ENCODE measurements at regions not wholly inside any gene's neighbourhood (a gene's known extent, or its start where the extent isn't known, plus 50 kb on each side); places are given as distances from the start of the nearest gene placed in this dataset.

DNA sequence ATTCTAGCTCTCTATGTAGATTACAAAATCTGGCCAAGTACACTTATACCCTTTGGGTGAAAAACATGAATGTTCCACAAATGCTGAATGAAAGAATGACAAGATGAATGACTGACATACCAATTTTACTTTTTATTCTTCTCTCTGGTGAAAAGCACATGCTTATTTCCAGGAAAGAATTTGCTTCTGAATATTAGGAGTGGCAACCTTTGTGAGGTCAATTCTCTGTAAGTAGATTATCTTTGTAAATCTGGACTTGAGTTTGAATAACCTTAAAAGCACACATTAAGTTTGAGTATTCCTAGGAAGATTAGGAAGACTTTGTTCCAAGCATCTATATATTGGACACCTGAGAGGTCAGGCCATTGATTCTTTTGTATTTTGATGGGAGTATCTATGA, 78.1 kb upstream of the P2RY1 start:
- H3K27me3 ChIP-seq (ENCODE audit: control insufficient read depth, insufficient read depth, low read length, poor library complexity, severe bottlenecking) = no peaks in the 10 kb centered on the region
- no peak overlapping the region for H3K27ac Mint-ChIP-seq
- TF ChIP-seq, protein P1, sequence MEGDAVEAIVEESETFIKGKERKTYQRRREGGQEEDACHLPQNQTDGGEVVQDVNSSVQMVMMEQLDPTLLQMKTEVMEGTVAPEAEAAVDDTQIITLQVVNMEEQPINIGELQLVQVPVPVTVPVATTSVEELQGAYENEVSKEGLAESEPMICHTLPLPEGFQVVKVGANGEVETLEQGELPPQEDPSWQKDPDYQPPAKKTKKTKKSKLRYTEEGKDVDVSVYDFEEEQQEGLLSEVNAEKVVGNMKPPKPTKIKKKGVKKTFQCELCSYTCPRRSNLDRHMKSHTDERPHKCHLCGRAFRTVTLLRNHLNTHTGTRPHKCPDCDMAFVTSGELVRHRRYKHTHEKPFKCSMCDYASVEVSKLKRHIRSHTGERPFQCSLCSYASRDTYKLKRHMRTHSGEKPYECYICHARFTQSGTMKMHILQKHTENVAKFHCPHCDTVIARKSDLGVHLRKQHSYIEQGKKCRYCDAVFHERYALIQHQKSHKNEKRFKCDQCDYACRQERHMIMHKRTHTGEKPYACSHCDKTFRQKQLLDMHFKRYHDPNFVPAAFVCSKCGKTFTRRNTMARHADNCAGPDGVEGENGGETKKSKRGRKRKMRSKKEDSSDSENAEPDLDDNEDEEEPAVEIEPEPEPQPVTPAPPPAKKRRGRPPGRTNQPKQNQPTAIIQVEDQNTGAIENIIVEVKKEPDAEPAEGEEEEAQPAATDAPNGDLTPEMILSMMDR (conservative IDR thresholded peaks at IDR 0.05) = no peak
- no peak for DNase-seq
- H3K36me3 ChIP-seq (ENCODE audit: control insufficient read depth, insufficient read depth, low read length) = no peaks in the 10 kb centered on the region
- H3K4me1 Mint-ChIP-seq = peaks cover 7% of the 10 kb centered on the region
- no peaks in the 10 kb centered on the region for H3K9me3 Mint-ChIP-seq
- no peak overlapping the region for H3K27ac ChIP-seq (ENCODE audit: low read depth, low read length)
- H3K36me3 Mint-ChIP-seq (ENCODE audit: low read depth) = no peaks in the 10 kb centered on the region
- H3K4me3 ChIP-seq (ENCODE audit: low read length) = no peak overlapping the region
- no peaks in the 10 kb centered on the region for H3K27me3 Mint-ChIP-seq (ENCODE audit: insufficient read depth)
- H3K9me3 ChIP-seq (ENCODE audit: control insufficient read depth, low read length) = no peaks in the 10 kb centered on the region
- H3K4me1 ChIP-seq (ENCODE audit: control insufficient read depth, insufficient read depth, low read length) = no peaks in the 10 kb centered on the region
- no peak overlapping the region for H3K4me3 Mint-ChIP-seq
- no peak overlapping the region for H3K9ac ChIP-seq (ENCODE audit: extremely low read depth, low read length, poor library complexity, severe bottlenecking)

DNA sequence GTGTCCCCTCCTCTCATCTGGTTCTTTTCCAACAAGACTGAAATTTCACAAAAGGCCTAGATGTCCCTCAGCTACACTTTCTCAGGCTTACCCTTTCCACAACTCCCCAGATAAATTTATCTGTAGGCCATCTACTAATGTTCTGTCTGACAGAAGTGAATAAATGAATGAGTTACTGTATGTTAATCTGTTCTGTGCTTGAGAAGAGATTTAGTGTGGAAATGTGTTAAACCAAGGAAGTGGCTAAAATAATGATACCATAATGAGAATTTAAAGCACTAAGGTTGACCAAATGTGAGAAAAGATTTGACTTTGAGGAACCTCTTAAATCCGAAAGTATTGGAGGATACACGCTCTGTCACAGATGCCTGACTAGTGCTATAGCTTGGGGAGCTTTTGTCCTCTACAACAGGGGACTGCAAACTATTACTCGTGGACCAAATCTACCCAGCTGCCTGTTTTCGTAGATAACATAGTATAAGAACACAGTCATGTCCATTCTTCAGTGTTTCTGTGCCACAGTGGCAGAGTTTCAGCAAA, 74.8 kb upstream of the P2RY1 start:
- WGBS, 2 experiments (ENCODE audit: insufficient coverage in 1 of 2, insufficient read length in 1 of 2) = 92 to 100% methylated on average over 4 of the region's 4 CpGs
- Histone ChIP-seq H3K36me3 (ENCODE audit: control insufficient read depth, insufficient read depth, low read length) (no peaks in the 10 kb centered on the region), H3K4me3 (ENCODE audit: low read length) (no peak overlapping the region), H3K9ac (ENCODE audit: extremely low read depth, low read length, poor library complexity, severe bottlenecking) (no peak overlapping the region), H3K4me1 (ENCODE audit: control insufficient read depth, insufficient read depth, low read length) (no peaks in the 10 kb centered on the region), H3K27me3 (ENCODE audit: control insufficient read depth, insufficient read depth, low read length, poor library complexity, severe bottlenecking) (no peaks in the 10 kb centered on the region), H3K9me3 (ENCODE audit: control insufficient read depth, low read length) (no peaks in the 10 kb centered on the region), H3K27ac (ENCODE audit: low read depth, low read length) (no peak overlapping the region)
- Mint-ChIP-seq H3K4me1 (peaks cover 7% of the 10 kb centered on the region), H3K36me3 (ENCODE audit: low read depth) (no peaks in the 10 kb centered on the region), H3K9me3 (peaks cover 8% of the 10 kb centered on the region), H3K27me3 (ENCODE audit: insufficient read depth) (no peaks in the 10 kb centered on the region), H3K4me3 (no peak overlapping the region), H3K27ac (no peak overlapping the region)
- TF ChIP-seq, protein P1 (conservative IDR thresholded peaks at IDR 0.05) = no peak
- no peak for DNase-seq

DNA sequence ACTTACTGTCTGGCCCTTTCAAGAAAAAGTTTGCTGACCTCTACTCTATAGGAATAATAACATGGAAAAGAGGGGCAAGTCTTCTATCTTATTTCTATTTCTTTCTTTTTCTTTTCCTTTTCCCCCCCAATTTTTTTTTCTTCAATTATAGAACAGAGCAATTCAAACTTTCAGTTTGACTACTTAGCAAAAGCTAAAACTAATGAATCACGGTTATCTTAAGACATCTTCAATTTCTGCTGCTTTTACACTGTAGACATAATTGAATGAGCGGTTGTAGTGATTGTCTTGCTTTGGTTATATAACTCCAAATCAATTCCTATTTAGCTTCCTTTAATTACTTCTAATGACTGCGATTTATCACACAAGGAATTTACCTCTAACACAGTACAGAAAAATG, 74.3 kb upstream of the P2RY1 start:
- no peak overlapping the region for H3K9ac ChIP-seq (ENCODE audit: extremely low read depth, low read length, poor library complexity, severe bottlenecking)
- Mint-ChIP-seq H3K4me3 (no peak overlapping the region), H3K36me3 (ENCODE audit: low read depth) (no peaks in the 10 kb centered on the region), H3K27me3 (ENCODE audit: insufficient read depth) (no peaks in the 10 kb centered on the region), H3K27ac (no peak overlapping the region), H3K4me1 (peaks cover 7% of the 10 kb centered on the region), H3K9me3 (peaks cover 11% of the 10 kb centered on the region)
- H3K27ac ChIP-seq (ENCODE audit: low read depth, low read length) = no peak overlapping the region
- TF ChIP-seq, protein P1 (conservative IDR thresholded peaks at IDR 0.05) = no peak
- no peak for DNase-seq
- no peaks in the 10 kb centered on the region for H3K9me3 ChIP-seq (ENCODE audit: control insufficient read depth, low read length)
- no peaks in the 10 kb centered on the region for H3K27me3 ChIP-seq (ENCODE audit: control insufficient read depth, insufficient read depth, low read length, poor library complexity, severe bottlenecking)
- no peaks in the 10 kb centered on the region for H3K4me1 ChIP-seq (ENCODE audit: control insufficient read depth, insufficient read depth, low read length)
- no peak overlapping the region for H3K4me3 ChIP-seq (ENCODE audit: low read length)
- no peaks in the 10 kb centered on the region for H3K36me3 ChIP-seq (ENCODE audit: control insufficient read depth, insufficient read depth, low read length)
- WGBS, 2 experiments (ENCODE audit: insufficient coverage in 1 of 2, insufficient read length in 1 of 2) = 93% methylated on average over 3 of the region's 3 CpGs; no CpG with 5 or more reads in 1 of the 2 experiments

Measured in endodermal cell (in vitro differentiated cells).